ENCODE measurements at regions not wholly inside any gene's neighbourhood (a gene's known extent, or its start where the extent isn't known, plus 50 kb on each side); places are given as distances from the start of the nearest gene placed in this dataset.

- intact Hi-C loops (cut with DNase I; ENCODE audit: low total_unique reads): no loop called here
- Histone ChIP-seq H3K4me1 (no peaks in the 10 kb centered on the region), H3K9me3 (no peaks in the 10 kb centered on the region), H3K27me3 (no peaks in the 10 kb centered on the region), H3K4me3 (no peak overlapping the region), H3K36me3 (no peaks in the 10 kb centered on the region), H3K27ac (no peak overlapping the region)
- WGBS, 5 donors: 74 to 90% (median 79%) methylated on average over 2 of the region's 2 CpGs
- DNase-seq: no peak
- no peak for TF ChIP-seq POLR2AphosphoS5 (IDR thresholded peaks at IDR 0.05)
- TF ChIP-seq CTCF (IDR thresholded peaks at IDR 0.05): no peak
- TF ChIP-seq POLR2A (IDR thresholded peaks at IDR 0.05): no peak
- no peak for TF ChIP-seq EP300 (IDR thresholded peaks at IDR 0.05)
Observed at GRCh38 chr17:68714676-68715075, 113.5 kb upstream of the FAM20A start.

GRCh38 chr17:68711858-68712257 lies 110.7 kb upstream of the FAM20A start:
- H3K27ac ChIP-seq: no peak overlapping the region
- DNase-seq: no peak
- intact Hi-C loops (cut with DNase I; ENCODE audit: low total_unique reads): no loop called here
- H3K4me3 ChIP-seq: no peak overlapping the region
- H3K4me1 ChIP-seq: no peaks in the 10 kb centered on the region
- H3K27me3 ChIP-seq: no peaks in the 10 kb centered on the region
- no peak for TF ChIP-seq POLR2A (IDR thresholded peaks at IDR 0.05)
- TF ChIP-seq EP300 (IDR thresholded peaks at IDR 0.05): no peak
- no peak for TF ChIP-seq POLR2AphosphoS5 (IDR thresholded peaks at IDR 0.05)
- no peak for TF ChIP-seq CTCF (IDR thresholded peaks at IDR 0.05)
- no peaks in the 10 kb centered on the region for H3K36me3 ChIP-seq
- WGBS, 5 donors: 37 to 61% (median 54%) methylated on average over 4 of the region's 4 CpGs
- H3K9me3 ChIP-seq: no peaks in the 10 kb centered on the region

DNA sequence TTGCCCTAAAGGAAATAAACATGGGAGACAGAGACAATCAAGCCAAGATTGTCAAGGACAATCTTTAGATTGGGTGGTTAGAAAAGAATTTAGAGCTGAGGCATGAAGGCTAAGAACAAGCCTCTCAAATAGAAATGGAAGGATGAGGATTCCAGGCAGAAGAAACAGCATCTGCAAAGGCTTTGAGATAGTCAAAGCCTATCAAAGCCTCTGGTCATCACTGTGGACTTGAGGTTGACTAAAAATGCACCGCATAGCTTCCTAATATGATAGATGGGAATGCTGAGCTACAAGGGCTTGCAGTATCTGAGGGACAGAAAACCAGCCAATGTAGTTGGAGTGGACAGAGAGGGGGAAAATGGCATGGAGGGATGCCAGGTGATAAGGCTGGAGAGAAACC lies 109.8 kb upstream of the FAM20A start:
- intact Hi-C loops (cut with DNase I; ENCODE audit: low total_unique reads): no loop called here
- Histone ChIP-seq H3K27me3 (no peaks in the 10 kb centered on the region), H3K9me3 (no peaks in the 10 kb centered on the region), H3K36me3 (no peaks in the 10 kb centered on the region), H3K27ac (peak overlapping the region in 2 of 5 donors; percentile 6 to 59), H3K4me3 (no peak overlapping the region), H3K4me1 (no peaks in the 10 kb centered on the region)
- DNase-seq: no peak
- 81 to 94% (median 90%) methylated on average over 1 of the region's 1 CpG for WGBS, 5 donors
- TF ChIP-seq POLR2AphosphoS5 (IDR thresholded peaks at IDR 0.05): no peak

DNA sequence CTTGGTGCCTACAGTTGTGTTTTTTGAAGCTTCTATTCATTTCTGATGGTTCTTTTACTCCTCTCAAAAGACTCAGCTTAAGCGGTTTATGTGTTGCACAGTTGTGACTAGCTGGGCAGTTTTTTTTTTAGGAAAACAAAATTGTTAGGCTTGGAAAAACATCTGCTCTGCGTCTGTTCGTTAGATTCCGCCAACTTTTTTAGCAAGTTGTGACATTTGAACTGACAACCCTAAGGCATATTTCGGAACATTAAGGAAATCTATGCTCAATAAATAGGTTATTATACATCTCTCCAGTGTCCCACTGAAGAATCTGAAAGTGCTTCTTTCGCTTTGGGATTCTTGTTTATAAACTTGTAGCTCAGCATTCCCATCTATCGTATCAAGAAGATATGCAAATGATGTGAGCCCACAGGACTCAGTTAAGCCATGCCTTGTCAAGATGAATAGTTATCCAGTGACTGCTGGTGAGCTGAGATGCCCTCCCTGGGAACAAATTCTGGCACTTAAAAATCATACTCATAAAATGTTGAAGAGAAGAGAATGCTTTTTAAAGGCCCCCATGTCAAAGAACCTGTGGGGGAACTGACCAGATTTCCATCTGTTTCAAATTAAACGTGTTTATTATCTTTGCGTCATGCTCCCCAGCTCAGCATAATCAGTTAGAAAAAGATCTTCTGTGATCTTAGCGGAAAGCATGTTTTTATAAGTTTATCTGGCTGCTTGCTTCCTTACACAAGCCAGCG lies 109.0 kb upstream of the FAM20A start:
- Histone ChIP-seq H3K9me3 (no peaks in the 10 kb centered on the region), H3K27me3 (no peaks in the 10 kb centered on the region), H3K27ac (peak overlapping the region in 2 of 5 donors; percentile 2 to 59), H3K36me3 (no peaks in the 10 kb centered on the region), H3K4me3 (no peak overlapping the region), H3K4me1 (no peaks in the 10 kb centered on the region)
- peak in 1 of 2 donors; percentile 44 for DNase-seq
- intact Hi-C loops (cut with DNase I; ENCODE audit: low total_unique reads): no loop called here
- WGBS, 5 donors: 60 to 70% (median 63%) methylated on average over 11 of the region's 11 CpGs
- TF ChIP-seq POLR2A (IDR thresholded peaks at IDR 0.05): no peak
- no peak for TF ChIP-seq POLR2AphosphoS5 (IDR thresholded peaks at IDR 0.05)
- TF ChIP-seq CTCF (IDR thresholded peaks at IDR 0.05): no peak
- no peak for TF ChIP-seq EP300 (IDR thresholded peaks at IDR 0.05)

- H3K36me3 ChIP-seq: no peaks in the 10 kb centered on the region
- no peak overlapping the region for H3K4me3 ChIP-seq
- DNase-seq: no peak
- intact Hi-C loops (cut with DNase I; ENCODE audit: low total_unique reads): no loop called here
- H3K9me3 ChIP-seq: no peaks in the 10 kb centered on the region
- no peaks in the 10 kb centered on the region for H3K27me3 ChIP-seq
- no peak for TF ChIP-seq EP300 (IDR thresholded peaks at IDR 0.05)
- WGBS, 5 donors: 88 to 91% (median 90%) methylated on average over 6 of the region's 6 CpGs
- H3K27ac ChIP-seq: peak overlapping the region in 1 of 5 donors; percentile 59
- H3K4me1 ChIP-seq: no peaks in the 10 kb centered on the region
Observed at GRCh38 chr17:68709461-68709860, 108.3 kb upstream of the FAM20A start.

All from stomach (tissue), 8 donors.